OCI-LY7 (cell line): ENCODE measurements at regions not wholly inside any gene's neighbourhood (a gene's known extent, or its start where the extent isn't known, plus 50 kb on each side); places are given as distances from the start of the nearest gene placed in this dataset.

Experiments used
- BruUV-seq: library from RNA; stranded (reverse); fragments of 400-500 nt; replicated peaks from 2 replicates; lab custom pipeline; 2021; lab: Mats Ljungman, UMichigan
- CTCF ChIA-PET: fragments of 300-600 bp; sonication (Branson Sonifier 250); formaldehyde crosslinking; loops from one replicate; lab custom pipeline; 2022; ENCODE audit warnings: antibody characterized with exemption; ENCODE audit not compliant: unreplicated experiment; lab: Charles Lee
- POLR2A ChIA-PET: fragments of 300-600 bp; sonication (Branson Sonifier 250); formaldehyde crosslinking; loops from one replicate; lab custom pipeline; 2022; ENCODE audit warnings: antibody characterized with exemption; lab: Charles Lee
- DNase-seq: peaks from one replicate; pipeline ENCODE4 v3.0.0-alpha.2; 2015; ENCODE audit warnings: low spot score
- H2AFZ ChIP-seq: fragments of 200-600 bp; sonication (generic), shearing (Covaris generic); 2 replicates; pipeline ENCODE4 v1.6.1; 2014; ENCODE audit warnings: mild to moderate bottlenecking, antibody characterized with exemption, low read length, moderate library complexity
- H3K27ac ChIP-seq: fragments of 200-600 bp; sonication (generic); 2 replicates; pipeline ENCODE4 v1.5.1; 2014; ENCODE audit warnings: mixed run types, low read depth, mild to moderate bottlenecking, moderate library complexity, low read length, inconsistent platforms; ENCODE audit not compliant: poor library complexity, severe bottlenecking
- H3K36me3 ChIP-seq: fragments of 200-600 bp; sonication (generic); 2 replicates; pipeline ENCODE4 v1.6.1; 2014; ENCODE audit warnings: mild to moderate bottlenecking, antibody characterized with exemption, low read length, moderate library complexity, mixed read lengths; ENCODE audit not compliant: insufficient read depth
- H3K4me1 ChIP-seq: fragments of 200-600 bp; sonication (generic); 2 replicates; pipeline ENCODE4 v1.5.1; 2014; ENCODE audit warnings: mild to moderate bottlenecking, low read length; ENCODE audit not compliant: insufficient read depth, poor library complexity, severe bottlenecking
- H3K4me2 ChIP-seq: fragments of 200-600 bp; sonication (generic); 2 replicates; pipeline ENCODE4 v1.6.1; 2014; ENCODE audit warnings: mild to moderate bottlenecking, low read length
- H3K4me3 ChIP-seq: fragments of 200-600 bp; sonication (generic); 2 replicates; pipeline ENCODE4 v1.5.1; 2014; ENCODE audit warnings: mild to moderate bottlenecking, low read depth, low read length; ENCODE audit not compliant: poor library complexity, severe bottlenecking
- H3K79me2 ChIP-seq: fragments of 200-600 bp; sonication (generic); 2 replicates; pipeline ENCODE4 v1.6.1; 2016; ENCODE audit warnings: low read depth, mild to moderate bottlenecking, low read length, moderate library complexity, mixed read lengths; ENCODE audit not compliant: insufficient read depth
- H3K9me2 ChIP-seq: fragments of 200-600 bp; sonication (generic); 2 replicates; pipeline ENCODE4 v1.6.1; 2016; ENCODE audit warnings: mild to moderate bottlenecking, low read length, mixed read lengths; ENCODE audit not compliant: insufficient read depth
- H3K9me3 ChIP-seq: fragments of 200-600 bp; sonication (generic); 2 replicates; pipeline ENCODE4 v1.6.1; 2014; ENCODE audit warnings: mild to moderate bottlenecking, mixed run types, low read length, mixed read lengths
- H4K20me1 ChIP-seq: fragments of 200-600 bp; sonication (generic); 2 replicates; pipeline ENCODE4 v1.6.1; 2014; ENCODE audit warnings: mild to moderate bottlenecking, antibody characterized with exemption, low read length, moderate library complexity, mixed read lengths; ENCODE audit not compliant: insufficient read depth
- EZH2phosphoT487 ChIP-seq: fragments of 200-600 bp; sonication (generic); IDR thresholded peaks from 2 replicates; pipeline ENCODE4 v1.6.1; 2018; ENCODE audit warnings: low read depth, borderline replicate concordance, mild to moderate bottlenecking, mixed run types, antibody characterized with exemption, low read length, moderate library complexity, mixed read lengths
- intact Hi-C: fragments of 100-400 bp; cut with micrococcal nuclease; formaldehyde crosslinking; loops from one replicate; pipeline ENCODE4 v1.10.0; 2022; ENCODE audit not compliant: unreplicated experiment
- TF ChIP-seq, protein P1 (sequence below): fragments of 200-600 bp; sonication (generic); conservative IDR thresholded peaks from 2 replicates; pipeline ENCODE4 v1.5.1; 2014; ENCODE audit warnings: mild to moderate bottlenecking, antibody characterized with exemption, low read length, moderate library complexity, mixed read lengths

DNA sequence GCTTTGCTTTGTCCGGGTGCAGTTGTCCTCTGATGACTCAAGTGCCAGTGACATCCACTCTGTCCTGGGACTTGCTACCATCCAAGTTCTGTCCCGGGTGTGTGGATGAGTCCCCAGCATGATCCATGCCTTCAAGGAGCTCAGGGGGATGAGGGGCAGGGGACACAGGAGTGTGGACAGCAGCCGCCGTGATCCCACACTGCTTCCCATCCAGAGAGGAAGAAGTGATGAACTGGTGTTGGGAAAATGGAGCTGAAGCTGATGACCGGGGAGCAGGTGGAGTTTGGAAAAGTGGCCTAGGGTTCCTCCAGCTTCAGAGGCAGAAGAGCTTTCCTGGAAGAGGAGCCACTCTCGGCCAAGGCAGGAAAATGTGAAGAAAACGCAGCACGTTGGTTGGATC, 249.6 kb upstream of the TNRC6C start:
- CTCF ChIA-PET, result no interaction called here
- intact Hi-C loops, result no loop called here
- Histone ChIP-seq H3K36me3 (no peaks in the 10 kb centered on the region), H3K79me2 (no peaks in the 10 kb centered on the region), H2AFZ (no peak overlapping the region), H3K9me3 (peaks cover 3% of the 10 kb centered on the region), H3K4me2 (no peak overlapping the region), H3K4me1 (no peaks in the 10 kb centered on the region), H4K20me1 (no peaks in the 10 kb centered on the region), H3K9me2 (no peaks in the 10 kb centered on the region), H3K4me3 (no peak overlapping the region), H3K27ac (no peak overlapping the region)
- POLR2A ChIA-PET, result no interaction called here
- no TSS peak for BruUV-seq
- no peak for TF ChIP-seq EZH2phosphoT487
- TF ChIP-seq, protein P1, sequence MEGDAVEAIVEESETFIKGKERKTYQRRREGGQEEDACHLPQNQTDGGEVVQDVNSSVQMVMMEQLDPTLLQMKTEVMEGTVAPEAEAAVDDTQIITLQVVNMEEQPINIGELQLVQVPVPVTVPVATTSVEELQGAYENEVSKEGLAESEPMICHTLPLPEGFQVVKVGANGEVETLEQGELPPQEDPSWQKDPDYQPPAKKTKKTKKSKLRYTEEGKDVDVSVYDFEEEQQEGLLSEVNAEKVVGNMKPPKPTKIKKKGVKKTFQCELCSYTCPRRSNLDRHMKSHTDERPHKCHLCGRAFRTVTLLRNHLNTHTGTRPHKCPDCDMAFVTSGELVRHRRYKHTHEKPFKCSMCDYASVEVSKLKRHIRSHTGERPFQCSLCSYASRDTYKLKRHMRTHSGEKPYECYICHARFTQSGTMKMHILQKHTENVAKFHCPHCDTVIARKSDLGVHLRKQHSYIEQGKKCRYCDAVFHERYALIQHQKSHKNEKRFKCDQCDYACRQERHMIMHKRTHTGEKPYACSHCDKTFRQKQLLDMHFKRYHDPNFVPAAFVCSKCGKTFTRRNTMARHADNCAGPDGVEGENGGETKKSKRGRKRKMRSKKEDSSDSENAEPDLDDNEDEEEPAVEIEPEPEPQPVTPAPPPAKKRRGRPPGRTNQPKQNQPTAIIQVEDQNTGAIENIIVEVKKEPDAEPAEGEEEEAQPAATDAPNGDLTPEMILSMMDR, result no peak
- DNase-seq, result no peak

DNA sequence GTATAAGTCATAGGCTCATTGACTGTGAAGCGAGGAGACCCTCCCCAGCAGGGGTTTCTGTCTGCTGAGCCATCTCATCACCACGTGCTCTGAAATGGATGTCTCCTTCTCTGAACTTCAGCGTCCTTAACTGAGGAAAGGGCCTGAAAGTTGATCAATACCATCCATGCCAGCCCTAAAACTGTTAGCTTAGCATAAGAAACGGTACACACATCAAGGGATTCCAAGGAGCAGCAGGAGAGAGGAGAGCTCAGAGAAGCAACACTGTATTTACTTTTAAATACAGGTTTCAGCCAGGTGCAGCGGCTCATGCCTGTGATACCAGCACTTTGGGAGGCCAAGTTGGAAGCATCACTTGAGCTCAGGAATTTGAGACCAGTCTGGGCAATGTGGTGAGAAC, 248.9 kb upstream of the TNRC6C start:
- intact Hi-C loops, result no loop called here
- no peak for TF ChIP-seq EZH2phosphoT487
- TF ChIP-seq, protein P1, result no peak
- no peak overlapping the region for H3K27ac ChIP-seq
- H3K9me2 ChIP-seq, result no peaks in the 10 kb centered on the region
- H2AFZ ChIP-seq, result no peak overlapping the region
- H3K36me3 ChIP-seq, result no peaks in the 10 kb centered on the region
- no TSS peak for BruUV-seq
- POLR2A ChIA-PET, result no interaction called here
- H3K79me2 ChIP-seq, result no peaks in the 10 kb centered on the region
- no peaks in the 10 kb centered on the region for H3K9me3 ChIP-seq
- no peaks in the 10 kb centered on the region for H3K4me1 ChIP-seq
- no peak overlapping the region for H3K4me3 ChIP-seq
- no peaks in the 10 kb centered on the region for H4K20me1 ChIP-seq
- CTCF ChIA-PET, result interaction anchor here (0.6 kb wide), 1 partner anchor 18 kb away, joined by 9 read pairs; no protein-coding TSS in a partner anchor
- no peak overlapping the region for H3K4me2 ChIP-seq
- no peak for DNase-seq

DNA sequence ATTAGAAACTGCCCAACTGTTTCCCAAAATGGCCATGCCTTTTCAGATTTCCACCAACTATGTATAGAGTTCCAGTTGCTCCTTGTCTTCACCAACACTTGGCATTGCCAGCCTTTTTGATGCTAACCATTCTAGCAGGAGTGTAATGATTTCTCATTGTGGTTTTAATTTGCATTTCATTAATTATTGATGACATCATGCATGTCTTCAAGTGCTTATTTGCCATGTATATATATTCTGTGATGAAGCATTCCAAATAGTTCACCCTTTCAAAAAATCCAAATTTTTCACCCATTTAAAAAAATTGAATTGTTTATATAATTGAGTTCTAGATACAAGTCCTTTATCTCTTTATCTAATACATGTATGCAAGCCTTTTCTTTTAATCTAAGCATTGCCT, 245.9 kb upstream of the TNRC6C start:
- Histone ChIP-seq H4K20me1 (no peaks in the 10 kb centered on the region), H2AFZ (no peak overlapping the region), H3K4me3 (no peak overlapping the region), H3K9me3 (no peaks in the 10 kb centered on the region), H3K9me2 (no peaks in the 10 kb centered on the region), H3K79me2 (no peaks in the 10 kb centered on the region), H3K4me1 (no peaks in the 10 kb centered on the region), H3K4me2 (no peak overlapping the region), H3K27ac (no peak overlapping the region), H3K36me3 (no peaks in the 10 kb centered on the region)
- ChIA-PET CTCF (no interaction called here), POLR2A (interaction anchor here (0.6 to 1.4 kb wide), 3 partner anchors 11 to 137 kb away, joined by 3 to 8 read pairs (median 4); no protein-coding TSS in a partner anchor)
- intact Hi-C loops, result no loop called here
- TF ChIP-seq, protein P1, result no peak
- TF ChIP-seq EZH2phosphoT487, result no peak
- no TSS peak for BruUV-seq
- DNase-seq, result no peak
